Calu3 (cell line): ENCODE measurements at regions not wholly inside any gene's neighbourhood (a gene's known extent, or its start where the extent isn't known, plus 50 kb on each side); places are given as distances from the start of the nearest gene placed in this dataset.

ENCODE experiments used
- BruUV-seq: library from RNA; stranded (reverse); fragments of 400-500 nt; replicated peaks from 2 replicates; lab custom pipeline; 2021; lab: Mats Ljungman, UMichigan
- CTCF ChIA-PET: fragments of 300-600 bp; sonication (Branson Sonifier 250); formaldehyde crosslinking; loops from one replicate; lab custom pipeline; 2022; ENCODE audit warnings: antibody characterized with exemption; lab: Charles Lee
- DNase-seq: peaks from one replicate; pipeline ENCODE4 v3.0.0; 2022
- H3K27ac Mint-ChIP-seq: one replicate; pipeline ENCODE4 v1.8.0; 2022; ENCODE audit warnings: mixed read lengths; ENCODE audit not compliant: unreplicated experiment
- H3K27me3 Mint-ChIP-seq: one replicate; pipeline ENCODE4 v1.8.0; 2022; ENCODE audit warnings: mixed read lengths; ENCODE audit not compliant: unreplicated experiment
- H3K36me3 Mint-ChIP-seq: one replicate; pipeline ENCODE4 v1.8.0; 2022; ENCODE audit warnings: mild to moderate bottlenecking, moderate library complexity, mixed read lengths; ENCODE audit not compliant: insufficient read depth, unreplicated experiment
- H3K4me1 Mint-ChIP-seq: one replicate; pipeline ENCODE4 v1.8.0; 2022; ENCODE audit warnings: mild to moderate bottlenecking, low read depth, mixed read lengths; ENCODE audit not compliant: unreplicated experiment
- H3K4me3 Mint-ChIP-seq: one replicate; pipeline ENCODE4 v1.8.0; 2022; ENCODE audit warnings: mild to moderate bottlenecking, low read depth, moderate library complexity, mixed read lengths; ENCODE audit not compliant: unreplicated experiment
- H3K9me3 Mint-ChIP-seq: one replicate; pipeline ENCODE4 v1.8.0; 2022; ENCODE audit warnings: low read depth, mixed read lengths; ENCODE audit not compliant: unreplicated experiment
- intact Hi-C: fragments of 100-400 bp; cut with micrococcal nuclease; formaldehyde crosslinking; loops from one replicate; pipeline ENCODE4 v1.10.0; 2022; ENCODE audit not compliant: unreplicated experiment
- TF ChIP-seq, protein P1 (sequence below): fragments of 200-600 bp; IDR thresholded peaks from one replicate; pipeline ENCODE4 v1.8.0; 2022; ENCODE audit warnings: antibody characterized with exemption; ENCODE audit not compliant: unreplicated experiment

DNA sequence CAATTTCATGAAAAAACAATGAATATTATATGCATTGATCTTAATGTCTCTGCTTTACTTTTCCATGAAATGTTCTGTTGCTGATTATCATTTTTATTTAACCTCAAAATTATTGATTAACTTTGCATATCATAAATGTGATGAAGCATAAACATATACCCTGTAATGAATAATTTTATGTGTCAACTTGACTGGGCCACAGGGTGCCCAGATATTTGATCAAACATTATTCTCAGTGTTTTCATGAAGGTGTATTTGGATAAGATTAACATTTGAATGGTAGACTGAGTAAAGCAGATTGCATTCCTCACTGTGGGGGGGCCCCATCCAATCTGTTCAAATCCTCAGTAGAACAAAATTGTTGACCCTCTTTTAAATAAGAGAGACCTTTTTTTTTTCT, 265.2 kb downstream of the CENPW start:
- Mint-ChIP-seq H3K36me3 (no peaks in the 10 kb centered on the region), H3K4me3 (no peak overlapping the region), H3K27ac (no peak overlapping the region), H3K27me3 (no peaks in the 10 kb centered on the region), H3K4me1 (no peaks in the 10 kb centered on the region), H3K9me3 (no peaks in the 10 kb centered on the region)
- BruUV-seq: no TSS peak
- intact Hi-C loops: no loop called here
- no peak for DNase-seq
- CTCF ChIA-PET: no interaction called here
- TF ChIP-seq, protein P1, sequence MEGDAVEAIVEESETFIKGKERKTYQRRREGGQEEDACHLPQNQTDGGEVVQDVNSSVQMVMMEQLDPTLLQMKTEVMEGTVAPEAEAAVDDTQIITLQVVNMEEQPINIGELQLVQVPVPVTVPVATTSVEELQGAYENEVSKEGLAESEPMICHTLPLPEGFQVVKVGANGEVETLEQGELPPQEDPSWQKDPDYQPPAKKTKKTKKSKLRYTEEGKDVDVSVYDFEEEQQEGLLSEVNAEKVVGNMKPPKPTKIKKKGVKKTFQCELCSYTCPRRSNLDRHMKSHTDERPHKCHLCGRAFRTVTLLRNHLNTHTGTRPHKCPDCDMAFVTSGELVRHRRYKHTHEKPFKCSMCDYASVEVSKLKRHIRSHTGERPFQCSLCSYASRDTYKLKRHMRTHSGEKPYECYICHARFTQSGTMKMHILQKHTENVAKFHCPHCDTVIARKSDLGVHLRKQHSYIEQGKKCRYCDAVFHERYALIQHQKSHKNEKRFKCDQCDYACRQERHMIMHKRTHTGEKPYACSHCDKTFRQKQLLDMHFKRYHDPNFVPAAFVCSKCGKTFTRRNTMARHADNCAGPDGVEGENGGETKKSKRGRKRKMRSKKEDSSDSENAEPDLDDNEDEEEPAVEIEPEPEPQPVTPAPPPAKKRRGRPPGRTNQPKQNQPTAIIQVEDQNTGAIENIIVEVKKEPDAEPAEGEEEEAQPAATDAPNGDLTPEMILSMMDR: no peak

DNA sequence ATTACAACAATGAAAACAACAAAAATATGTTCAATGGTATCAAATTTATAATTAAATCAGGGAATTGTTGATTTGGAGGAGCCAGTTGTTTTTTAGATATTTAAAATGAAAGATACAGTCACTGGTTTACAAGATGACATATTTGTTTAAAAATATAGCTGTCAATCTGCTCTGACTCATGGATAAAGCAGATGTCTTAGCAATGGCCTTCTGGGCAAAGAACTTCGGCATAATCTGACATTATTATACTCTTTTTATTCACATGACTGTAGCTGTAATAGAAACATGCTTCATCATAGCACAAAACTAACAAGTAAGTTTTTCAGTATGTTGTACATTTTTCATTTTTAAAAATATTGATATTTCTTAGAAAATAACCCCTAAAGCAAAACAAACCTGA, 267.4 kb downstream of the CENPW start:
- no TSS peak for BruUV-seq
- intact Hi-C loops: no loop called here
- no peaks in the 10 kb centered on the region for H3K36me3 Mint-ChIP-seq
- DNase-seq: no peak
- no peaks in the 10 kb centered on the region for H3K27me3 Mint-ChIP-seq
- no peak overlapping the region for H3K4me3 Mint-ChIP-seq
- no peaks in the 10 kb centered on the region for H3K4me1 Mint-ChIP-seq
- peaks cover 4% of the 10 kb centered on the region for H3K9me3 Mint-ChIP-seq
- CTCF ChIA-PET: no interaction called here
- no peak overlapping the region for H3K27ac Mint-ChIP-seq
- TF ChIP-seq, protein P1: no peak

DNA sequence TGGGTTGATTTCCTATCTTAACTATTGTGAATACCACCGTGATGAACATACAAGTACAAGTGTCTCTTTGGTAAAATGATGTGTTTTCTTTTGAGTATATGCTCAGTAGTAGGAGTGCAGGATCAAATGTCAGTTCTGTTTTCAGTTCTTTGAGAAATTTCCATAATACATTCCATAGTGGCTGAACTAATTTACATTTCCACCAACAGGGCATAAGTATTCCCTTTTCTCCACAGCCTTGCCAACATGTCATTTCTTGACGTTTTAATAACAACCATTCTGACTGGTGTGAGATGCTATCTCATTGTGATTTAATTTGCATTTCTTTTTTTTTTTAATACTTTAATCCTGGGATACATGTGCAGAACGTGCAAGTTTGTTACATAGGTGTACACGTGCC, 268.8 kb downstream of the CENPW start:
- TF ChIP-seq, protein P1: no peak
- peaks cover 8% of the 10 kb centered on the region for H3K9me3 Mint-ChIP-seq
- no peaks in the 10 kb centered on the region for H3K4me1 Mint-ChIP-seq
- H3K4me3 Mint-ChIP-seq: no peak overlapping the region
- DNase-seq: no peak
- no peaks in the 10 kb centered on the region for H3K27me3 Mint-ChIP-seq
- intact Hi-C loops: no loop called here
- CTCF ChIA-PET: no interaction called here
- H3K27ac Mint-ChIP-seq: no peak overlapping the region
- BruUV-seq: no TSS peak
- no peaks in the 10 kb centered on the region for H3K36me3 Mint-ChIP-seq

DNA sequence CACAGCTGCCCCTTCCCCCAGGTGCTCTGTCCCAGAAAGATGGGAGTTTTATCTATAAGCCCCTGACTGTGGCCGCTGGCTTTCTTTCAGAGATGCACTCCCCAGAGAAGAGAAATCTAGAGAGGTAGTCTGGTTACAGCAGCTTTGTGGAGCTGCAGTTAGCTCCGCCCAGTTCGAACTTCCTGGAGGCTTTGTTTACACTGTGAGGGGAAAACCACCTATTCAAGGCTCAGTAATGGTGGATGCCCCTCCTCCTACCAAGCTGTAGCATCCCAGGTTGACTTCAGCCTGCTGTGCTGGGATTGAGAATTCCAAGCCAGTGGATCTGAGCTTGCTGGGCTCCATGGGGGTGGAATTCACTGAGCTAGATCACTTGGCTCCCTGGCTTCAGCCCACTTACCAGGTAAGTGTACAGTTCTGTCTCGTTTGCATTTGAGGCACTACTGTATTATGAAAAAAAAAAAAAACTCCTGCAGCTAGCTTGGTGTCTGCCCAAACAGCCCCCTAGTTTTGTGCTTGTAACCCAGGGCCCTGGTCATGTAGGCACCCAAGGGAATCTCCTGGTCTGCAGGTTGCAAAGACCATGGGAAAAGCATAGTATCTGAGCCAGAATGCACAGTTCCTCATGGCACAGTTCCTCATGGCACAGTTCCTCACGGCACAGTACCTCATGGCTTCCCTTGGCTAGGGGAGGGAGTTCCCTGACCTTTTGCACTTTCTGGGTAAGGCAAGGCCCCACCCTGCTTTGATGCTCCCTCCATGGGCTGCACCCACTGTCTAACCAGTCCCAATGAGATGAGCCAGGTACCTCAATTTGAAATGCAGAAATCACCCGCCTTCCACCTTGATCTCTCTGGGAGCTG, 275.0 kb downstream of the CENPW start:
- H3K9me3 Mint-ChIP-seq: peaks cover 9% of the 10 kb centered on the region
- H3K4me3 Mint-ChIP-seq: no peak overlapping the region
- CTCF ChIA-PET: no interaction called here
- DNase-seq: peak; percentile 9
- no peak overlapping the region for H3K27ac Mint-ChIP-seq
- no peaks in the 10 kb centered on the region for H3K4me1 Mint-ChIP-seq
- no peaks in the 10 kb centered on the region for H3K36me3 Mint-ChIP-seq
- BruUV-seq: no TSS peak
- TF ChIP-seq, protein P1: no peak
- intact Hi-C loops: no loop called here
- no peaks in the 10 kb centered on the region for H3K27me3 Mint-ChIP-seq
